ENCODE measurements at regions not wholly inside any gene's neighbourhood (a gene's known extent, or its start where the extent isn't known, plus 50 kb on each side); places are given as distances from the start of the nearest gene placed in this dataset.

DNA sequence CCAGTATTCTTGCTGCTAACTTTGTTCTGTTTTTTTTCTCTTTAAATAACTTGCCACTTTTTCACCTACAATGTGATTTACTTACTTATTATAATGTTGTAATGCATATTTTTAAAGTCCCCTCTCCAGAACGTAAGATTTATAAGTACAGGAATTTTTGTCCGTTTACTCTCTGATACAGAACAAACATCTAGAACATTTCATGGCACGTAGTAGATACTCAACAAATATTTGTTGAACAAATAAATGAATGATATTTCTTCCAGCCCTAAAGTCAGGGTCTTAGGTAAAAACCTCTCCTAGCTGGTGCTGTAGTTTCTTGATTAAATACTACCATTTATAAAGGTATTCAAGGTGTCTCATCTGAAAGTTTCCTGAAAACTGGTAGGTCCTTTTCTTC lies 125.1 kb downstream of the ZBTB18 start:
- Histone ChIP-seq H4K20me1 (ENCODE audit: insufficient read depth) (no peaks in the 10 kb centered on the region), H3K4me3 (ENCODE audit: low read length) (no peak overlapping the region), H3K36me3 (ENCODE audit: insufficient read depth, low read length) (no peaks in the 10 kb centered on the region), H3F3A (ENCODE audit: insufficient read depth, low read length, poor library complexity, severe bottlenecking) (no peaks in the 10 kb centered on the region), H3K4me2 (ENCODE audit: low read length) (no peak overlapping the region), H3K27me3 (ENCODE audit: insufficient read depth, low read depth, low read length) (no peaks in the 10 kb centered on the region), H3K27ac (ENCODE audit: low read length) (no peak overlapping the region), H3K79me2 (replicated peaks; ENCODE audit: insufficient read depth, low read length) (no peaks in the 10 kb centered on the region), H3K9ac (ENCODE audit: low read length) (no peak overlapping the region), H2AFZ (ENCODE audit: low read depth, low read length) (no peak overlapping the region), H3K9me3 (ENCODE audit: low read length) (no peaks in the 10 kb centered on the region), H3K9me2 (ENCODE audit: insufficient read depth, low read length) (no peaks in the 10 kb centered on the region)
- no peak for TF ChIP-seq CTCF (IDR thresholded peaks at IDR 0.05; ENCODE audit: poor library complexity, severe bottlenecking)
- TF ChIP-seq MXI1 (conservative IDR thresholded peaks at IDR 0.05; ENCODE audit: poor library complexity, severe bottlenecking): no peak
- no peak for TF ChIP-seq SMC3 (conservative IDR thresholded peaks at IDR 0.05; ENCODE audit: poor library complexity)
- TF ChIP-seq TAF1 (IDR thresholded peaks at IDR 0.05; ENCODE audit: low read depth): no peak
- no peak for TF ChIP-seq EP300 (conservative IDR thresholded peaks at IDR 0.05; ENCODE audit: poor library complexity, severe bottlenecking)
- TF ChIP-seq POLR2AphosphoS5 (IDR thresholded peaks at IDR 0.05): no peak
- no peak for TF ChIP-seq EZH2 (IDR thresholded peaks at IDR 0.05; ENCODE audit: borderline replicate concordance, insufficient read depth, low read length, poor library complexity, severe bottlenecking)
- TF ChIP-seq, protein P1, sequence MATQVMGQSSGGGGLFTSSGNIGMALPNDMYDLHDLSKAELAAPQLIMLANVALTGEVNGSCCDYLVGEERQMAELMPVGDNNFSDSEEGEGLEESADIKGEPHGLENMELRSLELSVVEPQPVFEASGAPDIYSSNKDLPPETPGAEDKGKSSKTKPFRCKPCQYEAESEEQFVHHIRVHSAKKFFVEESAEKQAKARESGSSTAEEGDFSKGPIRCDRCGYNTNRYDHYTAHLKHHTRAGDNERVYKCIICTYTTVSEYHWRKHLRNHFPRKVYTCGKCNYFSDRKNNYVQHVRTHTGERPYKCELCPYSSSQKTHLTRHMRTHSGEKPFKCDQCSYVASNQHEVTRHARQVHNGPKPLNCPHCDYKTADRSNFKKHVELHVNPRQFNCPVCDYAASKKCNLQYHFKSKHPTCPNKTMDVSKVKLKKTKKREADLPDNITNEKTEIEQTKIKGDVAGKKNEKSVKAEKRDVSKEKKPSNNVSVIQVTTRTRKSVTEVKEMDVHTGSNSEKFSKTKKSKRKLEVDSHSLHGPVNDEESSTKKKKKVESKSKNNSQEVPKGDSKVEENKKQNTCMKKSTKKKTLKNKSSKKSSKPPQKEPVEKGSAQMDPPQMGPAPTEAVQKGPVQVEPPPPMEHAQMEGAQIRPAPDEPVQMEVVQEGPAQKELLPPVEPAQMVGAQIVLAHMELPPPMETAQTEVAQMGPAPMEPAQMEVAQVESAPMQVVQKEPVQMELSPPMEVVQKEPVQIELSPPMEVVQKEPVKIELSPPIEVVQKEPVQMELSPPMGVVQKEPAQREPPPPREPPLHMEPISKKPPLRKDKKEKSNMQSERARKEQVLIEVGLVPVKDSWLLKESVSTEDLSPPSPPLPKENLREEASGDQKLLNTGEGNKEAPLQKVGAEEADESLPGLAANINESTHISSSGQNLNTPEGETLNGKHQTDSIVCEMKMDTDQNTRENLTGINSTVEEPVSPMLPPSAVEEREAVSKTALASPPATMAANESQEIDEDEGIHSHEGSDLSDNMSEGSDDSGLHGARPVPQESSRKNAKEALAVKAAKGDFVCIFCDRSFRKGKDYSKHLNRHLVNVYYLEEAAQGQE (IDR thresholded peaks at IDR 0.05; ENCODE audit: borderline replicate concordance): no peak
- no peak for TF ChIP-seq RAD21 (conservative IDR thresholded peaks at IDR 0.05)

GRCh38 chr1:244180256-244180655 lies 129.2 kb downstream of the ZBTB18 start:
- H3K4me3 ChIP-seq (ENCODE audit: low read length): no peak overlapping the region
- no peak overlapping the region for H3K9ac ChIP-seq (ENCODE audit: low read length)
- TF ChIP-seq TAF1 (IDR thresholded peaks at IDR 0.05; ENCODE audit: low read depth) (no peak), EZH2 (IDR thresholded peaks at IDR 0.05; ENCODE audit: borderline replicate concordance, insufficient read depth, low read length, poor library complexity, severe bottlenecking) (no peak), CTCF (IDR thresholded peaks at IDR 0.05; ENCODE audit: poor library complexity, severe bottlenecking) (no peak), EP300 (conservative IDR thresholded peaks at IDR 0.05; ENCODE audit: poor library complexity, severe bottlenecking) (no peak), POLR2AphosphoS5 (IDR thresholded peaks at IDR 0.05) (no peak), SMC3 (conservative IDR thresholded peaks at IDR 0.05; ENCODE audit: poor library complexity) (no peak), RAD21 (conservative IDR thresholded peaks at IDR 0.05) (no peak), MXI1 (conservative IDR thresholded peaks at IDR 0.05; ENCODE audit: poor library complexity, severe bottlenecking) (no peak)
- TF ChIP-seq, protein P1 (IDR thresholded peaks at IDR 0.05; ENCODE audit: borderline replicate concordance): no peak

More at GRCh38 chr1:244180256-244180655, 129.2 kb downstream of the ZBTB18 start:
- H3K27me3 ChIP-seq (ENCODE audit: insufficient read depth, low read depth, low read length): no peaks in the 10 kb centered on the region
- H3K4me2 ChIP-seq (ENCODE audit: low read length): no peak overlapping the region
- no peak overlapping the region for H3K27ac ChIP-seq (ENCODE audit: low read length)
- H2AFZ ChIP-seq (ENCODE audit: low read depth, low read length): no peak overlapping the region
- no peaks in the 10 kb centered on the region for H3K79me2 ChIP-seq (replicated peaks; ENCODE audit: insufficient read depth, low read length)
- H3F3A ChIP-seq (ENCODE audit: insufficient read depth, low read length, poor library complexity, severe bottlenecking): no peaks in the 10 kb centered on the region
- H3K9me3 ChIP-seq (ENCODE audit: low read length): no peaks in the 10 kb centered on the region
- no peaks in the 10 kb centered on the region for H4K20me1 ChIP-seq (ENCODE audit: insufficient read depth)
- H3K36me3 ChIP-seq (ENCODE audit: insufficient read depth, low read length): no peaks in the 10 kb centered on the region
- no peaks in the 10 kb centered on the region for H3K9me2 ChIP-seq (ENCODE audit: insufficient read depth, low read length)
